ENCODE measurements at regions not wholly inside any gene's neighbourhood (a gene's known extent, or its start where the extent isn't known, plus 50 kb on each side); places are given as distances from the start of the nearest gene placed in this dataset.

DNA sequence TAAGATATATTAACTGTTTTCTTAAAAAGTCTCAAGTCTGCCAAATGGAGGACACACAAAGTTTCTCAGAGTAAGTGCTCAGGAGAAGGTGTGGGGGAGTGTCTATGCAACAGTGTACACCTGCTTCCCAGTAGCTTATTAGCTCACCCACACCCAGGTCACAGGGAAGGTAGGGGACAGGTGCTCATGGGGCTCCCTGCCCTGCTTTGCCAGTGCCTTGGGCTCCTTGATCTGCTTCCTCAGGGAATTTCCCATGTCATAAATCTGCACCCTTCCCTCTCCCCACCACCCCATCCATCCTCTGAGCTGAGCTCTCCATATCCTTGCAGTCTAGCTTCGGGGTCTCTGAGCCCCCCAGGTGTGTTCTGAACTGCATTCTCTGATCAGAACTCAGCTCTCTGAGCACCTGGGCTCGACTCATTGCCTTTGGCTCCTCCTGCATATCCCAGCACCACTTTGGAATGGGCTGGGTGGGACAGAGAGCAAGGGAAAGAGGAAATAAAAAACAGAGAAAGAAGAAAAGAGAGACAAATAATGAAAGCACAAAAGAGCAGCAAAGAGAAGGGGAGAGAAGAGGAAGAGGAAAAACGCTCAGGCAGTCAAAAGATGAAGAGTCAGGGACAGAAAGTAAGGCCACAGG, 87.0 kb upstream of the ATP1B1 start:
- no peak overlapping the region for H3K27ac ChIP-seq
- no peak for DNase-seq
- in situ Hi-C loops (cut with HindIII; ENCODE audit: low pct_ligation_motif_present, low sequenced_read_pairs) = no loop called here
- H3K4me3 ChIP-seq (ENCODE audit: low read depth, low read length) = no peak overlapping the region
- no peaks in the 10 kb centered on the region for H3K36me3 ChIP-seq (replicated peaks)
- TF ChIP-seq CTCF (IDR thresholded peaks at IDR 0.05; ENCODE audit: low read depth, low read length, missing control alignments) = no peak
- H3K27me3 ChIP-seq (replicated peaks) = no peaks in the 10 kb centered on the region

DNA sequence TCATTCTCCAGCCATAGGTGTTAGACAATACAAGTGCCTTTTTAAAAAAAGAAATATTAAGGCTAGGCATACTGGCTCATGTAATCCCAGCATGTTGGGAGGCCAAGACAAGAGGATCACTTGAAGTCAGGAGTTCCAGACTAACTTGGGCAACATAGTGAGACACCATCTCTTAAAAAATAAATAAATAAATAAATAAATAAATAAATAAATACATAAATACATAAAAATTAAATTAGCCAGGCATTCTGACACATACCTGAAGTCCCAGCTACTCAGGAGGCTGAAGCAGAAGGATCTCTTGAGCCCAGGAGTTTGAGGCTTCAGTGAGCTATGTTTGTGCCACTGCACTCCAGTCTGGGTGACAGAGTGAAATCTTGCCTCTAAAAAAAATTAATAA, 85.8 kb upstream of the ATP1B1 start:
- in situ Hi-C loops (cut with HindIII; ENCODE audit: low pct_ligation_motif_present, low sequenced_read_pairs) = no loop called here
- Histone ChIP-seq H3K36me3 (replicated peaks) (no peaks in the 10 kb centered on the region), H3K27ac (no peak overlapping the region), H3K27me3 (replicated peaks) (no peaks in the 10 kb centered on the region), H3K4me3 (ENCODE audit: low read depth, low read length) (no peak overlapping the region)
- no peak for DNase-seq
- TF ChIP-seq CTCF (IDR thresholded peaks at IDR 0.05; ENCODE audit: low read depth, low read length, missing control alignments) = no peak

GRCh38 chr1:169022648-169023047, 83.8 kb upstream of the ATP1B1 start:
- no peak for DNase-seq
- H3K4me3 ChIP-seq (ENCODE audit: low read depth, low read length) = no peak overlapping the region
- no peaks in the 10 kb centered on the region for H3K36me3 ChIP-seq (replicated peaks)
- in situ Hi-C loops (cut with HindIII; ENCODE audit: low pct_ligation_motif_present, low sequenced_read_pairs) = no loop called here
- no peak overlapping the region for H3K27ac ChIP-seq
- TF ChIP-seq CTCF (IDR thresholded peaks at IDR 0.05; ENCODE audit: low read depth, low read length, missing control alignments) = no peak
- no peaks in the 10 kb centered on the region for H3K27me3 ChIP-seq (replicated peaks)

GRCh38 chr1:169024255-169024654, 82.2 kb upstream of the ATP1B1 start:
- no peak for DNase-seq
- H3K4me3 ChIP-seq (ENCODE audit: low read depth, low read length) = no peak overlapping the region

DNA sequence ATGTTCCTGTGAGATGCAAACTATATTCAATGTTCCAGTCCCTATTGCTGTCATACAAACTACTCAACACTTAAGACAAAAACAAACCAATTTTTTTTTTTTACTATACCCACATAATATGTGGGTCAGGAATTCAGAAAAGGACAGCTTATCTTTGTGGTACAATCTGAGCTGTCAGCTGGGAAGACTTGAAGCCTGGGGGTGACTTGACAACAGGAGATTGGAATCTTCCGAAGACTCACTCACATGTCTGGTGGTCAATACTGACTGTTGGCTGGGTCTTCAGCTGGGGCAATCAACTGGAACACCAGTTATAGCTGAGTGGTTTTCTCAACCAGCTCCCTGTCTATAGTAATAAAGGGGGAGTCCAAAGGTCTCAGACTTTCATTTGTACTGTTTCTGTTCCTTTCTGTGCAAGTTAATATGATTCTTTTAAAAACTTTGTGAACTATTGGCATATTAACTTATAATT, 81.7 kb upstream of the ATP1B1 start:
- in situ Hi-C loops (cut with HindIII; ENCODE audit: low pct_ligation_motif_present, low sequenced_read_pairs) = no loop called here
- H3K36me3 ChIP-seq (replicated peaks) = no peaks in the 10 kb centered on the region
- no peak overlapping the region for H3K27ac ChIP-seq
- TF ChIP-seq CTCF (IDR thresholded peaks at IDR 0.05; ENCODE audit: low read depth, low read length, missing control alignments) = no peak
- no peak for DNase-seq
- no peak overlapping the region for H3K4me3 ChIP-seq (ENCODE audit: low read depth, low read length)
- H3K27me3 ChIP-seq (replicated peaks) = no peaks in the 10 kb centered on the region

More at GRCh38 chr1:169024255-169024654, 82.2 kb upstream of the ATP1B1 start:
- no peak for TF ChIP-seq CTCF (IDR thresholded peaks at IDR 0.05; ENCODE audit: low read depth, low read length, missing control alignments)
- Histone ChIP-seq H3K27ac (no peak overlapping the region), H3K27me3 (replicated peaks) (no peaks in the 10 kb centered on the region), H3K36me3 (replicated peaks) (no peaks in the 10 kb centered on the region)
- in situ Hi-C loops (cut with HindIII; ENCODE audit: low pct_ligation_motif_present, low sequenced_read_pairs) = no loop called here

DNA sequence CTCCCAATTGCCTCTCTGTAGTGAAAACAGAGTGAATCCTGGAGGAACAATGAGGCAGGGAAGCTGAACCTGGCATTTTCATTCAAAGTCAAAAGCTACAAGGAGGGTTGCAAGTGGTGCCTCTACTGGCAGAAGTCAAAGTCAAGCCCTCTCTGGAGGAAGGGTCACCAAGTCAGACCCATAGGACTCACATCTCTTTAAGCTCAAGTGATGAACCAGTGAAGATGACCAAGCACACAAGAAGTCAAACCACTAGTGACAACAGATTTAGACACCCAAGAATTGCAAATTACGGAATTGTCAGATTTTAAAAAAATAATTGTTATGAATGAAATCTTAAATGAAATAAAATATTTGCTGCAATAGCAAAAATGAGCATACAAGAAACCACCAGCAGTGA, 81.1 kb upstream of the ATP1B1 start:
- DNase-seq = no peak
- in situ Hi-C loops (cut with HindIII; ENCODE audit: low pct_ligation_motif_present, low sequenced_read_pairs) = no loop called here
- Histone ChIP-seq H3K4me3 (ENCODE audit: low read depth, low read length) (no peak overlapping the region), H3K36me3 (replicated peaks) (no peaks in the 10 kb centered on the region), H3K27ac (no peak overlapping the region), H3K27me3 (replicated peaks) (no peaks in the 10 kb centered on the region)
- no peak for TF ChIP-seq CTCF (IDR thresholded peaks at IDR 0.05; ENCODE audit: low read depth, low read length, missing control alignments)

Measured in brain microvascular endothelial cell (primary cell).